ENCODE measurements at regions not wholly inside any gene's neighbourhood (a gene's known extent, or its start where the extent isn't known, plus 50 kb on each side); places are given as distances from the start of the nearest gene placed in this dataset.

DNA sequence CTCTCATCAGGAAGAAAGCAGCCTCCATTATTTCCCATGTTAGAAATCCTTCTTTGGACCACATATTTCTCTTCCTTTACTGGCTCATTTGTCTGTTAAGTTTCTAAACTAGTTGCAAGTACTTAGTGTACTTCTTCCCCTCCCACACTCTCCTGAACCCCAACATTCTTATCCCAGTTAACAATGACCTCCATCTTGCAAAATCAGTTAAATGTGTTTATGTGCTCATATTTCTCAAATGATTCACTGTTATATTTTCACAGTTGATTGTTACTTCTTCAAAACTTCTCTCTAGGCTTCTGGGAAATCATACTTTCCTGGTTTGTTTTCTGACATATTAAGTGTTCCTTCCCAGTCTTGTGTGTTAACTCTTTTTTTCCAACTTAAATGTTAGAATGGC lies 856.9 kb downstream of the EPHA3 start:
- Histone ChIP-seq H3K4me3 (no peak overlapping the region), H3K27ac (no peak overlapping the region), H3K9me3 (peaks cover 0 to 20% (median 0%) of the 10 kb centered on the region in 11 donors), H3K4me1 (no peaks in the 10 kb centered on the region), H3K36me3 (no peaks in the 10 kb centered on the region), H3K27me3 (no peaks in the 10 kb centered on the region)
- TF ChIP-seq, protein P1, sequence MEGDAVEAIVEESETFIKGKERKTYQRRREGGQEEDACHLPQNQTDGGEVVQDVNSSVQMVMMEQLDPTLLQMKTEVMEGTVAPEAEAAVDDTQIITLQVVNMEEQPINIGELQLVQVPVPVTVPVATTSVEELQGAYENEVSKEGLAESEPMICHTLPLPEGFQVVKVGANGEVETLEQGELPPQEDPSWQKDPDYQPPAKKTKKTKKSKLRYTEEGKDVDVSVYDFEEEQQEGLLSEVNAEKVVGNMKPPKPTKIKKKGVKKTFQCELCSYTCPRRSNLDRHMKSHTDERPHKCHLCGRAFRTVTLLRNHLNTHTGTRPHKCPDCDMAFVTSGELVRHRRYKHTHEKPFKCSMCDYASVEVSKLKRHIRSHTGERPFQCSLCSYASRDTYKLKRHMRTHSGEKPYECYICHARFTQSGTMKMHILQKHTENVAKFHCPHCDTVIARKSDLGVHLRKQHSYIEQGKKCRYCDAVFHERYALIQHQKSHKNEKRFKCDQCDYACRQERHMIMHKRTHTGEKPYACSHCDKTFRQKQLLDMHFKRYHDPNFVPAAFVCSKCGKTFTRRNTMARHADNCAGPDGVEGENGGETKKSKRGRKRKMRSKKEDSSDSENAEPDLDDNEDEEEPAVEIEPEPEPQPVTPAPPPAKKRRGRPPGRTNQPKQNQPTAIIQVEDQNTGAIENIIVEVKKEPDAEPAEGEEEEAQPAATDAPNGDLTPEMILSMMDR (IDR thresholded peaks at IDR 0.05) = no peak
- no peak for DNase-seq
- no peak for ATAC-seq
- intact Hi-C loops (cut with DNase I) = no loop called here

DNA sequence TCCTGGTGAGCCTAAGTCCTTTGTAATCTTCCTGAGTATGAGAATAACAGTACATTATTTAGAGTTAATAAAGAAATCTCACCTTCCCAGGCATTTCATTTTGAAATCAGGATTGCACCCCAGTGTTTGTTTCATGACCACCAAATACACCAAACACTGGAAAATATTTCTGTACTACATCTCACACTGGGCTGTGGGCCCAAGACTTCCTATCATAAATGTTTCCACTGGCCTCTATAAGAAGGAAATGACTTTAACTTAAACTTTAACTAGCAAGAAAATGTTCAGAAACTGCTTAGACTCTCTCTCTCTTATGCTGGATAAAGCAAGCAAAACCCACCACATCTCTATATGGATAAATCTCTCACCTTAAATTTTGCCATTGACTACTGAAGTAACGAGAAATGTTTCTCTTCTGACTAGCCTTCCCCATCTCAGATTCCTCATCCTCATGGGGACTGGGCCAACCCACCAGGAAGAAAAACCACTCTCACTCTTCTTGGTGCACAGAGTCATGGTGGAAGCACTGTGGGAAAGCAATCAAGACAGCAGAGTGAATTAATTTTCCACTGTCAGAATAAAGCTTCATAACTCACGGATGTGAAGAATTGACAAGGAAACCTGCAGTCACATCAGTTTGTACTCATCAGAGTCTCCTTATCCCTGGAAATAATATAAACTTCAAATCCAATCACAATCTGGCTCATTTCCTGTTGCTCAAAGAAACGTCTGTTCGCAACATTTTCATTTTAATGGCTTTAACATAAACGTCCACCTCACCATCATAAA lies 859.6 kb downstream of the EPHA3 start:
- no peak overlapping the region for H3K27ac ChIP-seq
- peaks cover 0 to 20% (median 0%) of the 10 kb centered on the region in 11 donors for H3K9me3 ChIP-seq
- no peaks in the 10 kb centered on the region for H3K27me3 ChIP-seq
- no peak for ATAC-seq
- intact Hi-C loops (cut with DNase I) = no loop called here
- H3K36me3 ChIP-seq = no peaks in the 10 kb centered on the region
- H3K4me3 ChIP-seq = no peak overlapping the region
- WGBS, 2 donors = 57 to 62% methylated on average over 5 of the region's 5 CpGs
- no peak for DNase-seq
- TF ChIP-seq, protein P1 (IDR thresholded peaks at IDR 0.05) = no peak
- no peaks in the 10 kb centered on the region for H3K4me1 ChIP-seq

DNA sequence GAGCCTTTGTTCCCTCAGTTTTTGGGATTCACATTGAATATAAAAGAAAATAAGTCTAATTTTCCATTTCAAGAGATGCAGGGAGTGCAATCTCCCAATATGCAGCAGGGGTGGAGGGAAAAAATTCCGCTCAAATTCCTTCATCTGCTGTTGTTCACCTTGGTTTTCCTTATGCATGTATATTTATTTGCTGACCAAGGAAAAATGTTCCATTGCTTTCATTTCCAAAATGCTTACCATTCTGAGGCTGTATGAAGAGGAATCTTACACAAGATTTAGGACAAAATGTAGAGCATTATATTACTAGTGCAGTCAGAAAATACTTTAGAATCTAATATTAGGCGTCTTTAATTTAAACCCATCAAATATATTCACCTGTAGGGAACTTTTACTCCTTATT lies 863.9 kb downstream of the EPHA3 start:
- no peak for ATAC-seq
- 87 to 88% methylated on average over 2 of the region's 2 CpGs for WGBS, 2 donors
- TF ChIP-seq, protein P1 (IDR thresholded peaks at IDR 0.05) = no peak
- H3K9me3 ChIP-seq = peaks cover 0 to 15% (median 0%) of the 10 kb centered on the region in 11 donors
- intact Hi-C loops (cut with DNase I) = no loop called here
- H3K4me1 ChIP-seq = no peaks in the 10 kb centered on the region
- H3K27me3 ChIP-seq = no peaks in the 10 kb centered on the region
- no peak for DNase-seq
- H3K27ac ChIP-seq = no peak overlapping the region
- H3K4me3 ChIP-seq = no peak overlapping the region
- H3K36me3 ChIP-seq = no peaks in the 10 kb centered on the region

DNA sequence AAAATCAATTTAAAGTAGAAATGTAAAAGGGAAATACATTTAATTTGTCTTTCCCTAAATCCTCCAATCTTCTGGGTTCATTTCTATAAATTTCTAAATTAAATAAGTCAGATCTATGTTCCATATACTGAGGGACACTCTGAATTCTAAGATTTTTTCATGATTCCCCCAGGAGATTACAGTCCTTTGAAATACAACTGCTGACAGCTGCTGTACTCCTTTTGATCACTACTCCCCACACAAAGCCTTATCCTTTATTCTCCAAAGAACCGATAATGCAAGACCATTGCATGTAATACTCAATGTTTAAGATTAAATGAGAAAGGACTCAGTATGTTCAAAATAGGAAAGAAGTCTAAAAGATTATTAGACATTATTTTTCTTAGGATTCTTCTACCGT lies 865.7 kb downstream of the EPHA3 start:
- ATAC-seq (no peak), DNase-seq (no peak)
- Histone ChIP-seq H3K27me3 (no peaks in the 10 kb centered on the region), H3K27ac (no peak overlapping the region), H3K9me3 (peaks cover 0 to 5% (median 0%) of the 10 kb centered on the region in 11 donors), H3K36me3 (no peaks in the 10 kb centered on the region), H3K4me3 (no peak overlapping the region), H3K4me1 (no peaks in the 10 kb centered on the region)
- TF ChIP-seq, protein P1 (IDR thresholded peaks at IDR 0.05) = no peak
- intact Hi-C loops (cut with DNase I) = no loop called here
- 70 to 81% methylated on average over 2 of the region's 2 CpGs for WGBS, 2 donors

Data from heart right ventricle (tissue), 16 donors.